IMR-90 (cell line): ENCODE measurements at regions not wholly inside any gene's neighbourhood (a gene's known extent, or its start where the extent isn't known, plus 50 kb on each side); places are given as distances from the start of the nearest gene placed in this dataset.
A peak's percentile ranks its signal among the peaks of the same experiment; 100 is the strongest.

ENCODE experiments used
- ATAC-seq: fragments of 200-7000 bp; cut with Tn5 transposase; 2 replicates; pipeline ENCODE4 v1.9.1; 2020; ENCODE audit warnings: low read depth, mild to moderate bottlenecking, moderate library complexity
- BruUV-seq: library from RNA; stranded (reverse); fragments of 400-500 nt; replicated peaks from 2 replicates; lab custom pipeline; 2021; lab: Mats Ljungman, UMichigan
- CTCF ChIA-PET: fragments of 300-600 bp; formaldehyde crosslinking; extraction: SDS; loops from one replicate; lab custom pipeline; 2021; ENCODE audit warnings: antibody characterized with exemption; lab: Yijun Ruan, JAX
- POLR2A ChIA-PET: fragments of 300-600 bp; sonication (Branson Sonifier 250); formaldehyde crosslinking; loops from one replicate; lab custom pipeline; 2022; ENCODE audit warnings: antibody characterized with exemption; ENCODE audit not compliant: unreplicated experiment; lab: Charles Lee
- DNase-seq: peaks from one replicate; pipeline ENCODE4 v3.0.0; 2013
- H2AFZ ChIP-seq: replicated peaks from 2 replicates; pipeline ENCODE3; 2013; ENCODE audit warnings: low read length, mild to moderate bottlenecking; ENCODE audit not compliant: poor library complexity
- H2AK5ac ChIP-seq: 2 replicates; pipeline ENCODE4 v1.6.1; 2013; ENCODE audit warnings: low read depth, low read length, inconsistent platforms
- H2AK9ac ChIP-seq: replicated peaks from 2 replicates; pipeline ENCODE3; 2013; ENCODE audit warnings: mild to moderate bottlenecking, low read depth, low read length, moderate library complexity; ENCODE audit not compliant: poor library complexity
- H2BK120ac ChIP-seq: 2 replicates; pipeline ENCODE4 v1.6.1; 2013; ENCODE audit warnings: low read depth, low read length, inconsistent platforms
- H2BK15ac ChIP-seq: 3 replicates; pipeline ENCODE4 v1.6.1; 2013; ENCODE audit warnings: low read depth, low read length, inconsistent platforms
- H2BK20ac ChIP-seq: 2 replicates; pipeline ENCODE4 v1.6.1; 2013; ENCODE audit warnings: low read depth, mild to moderate bottlenecking, inconsistent platforms, low read length, moderate library complexity
- H2BK5ac ChIP-seq: 2 replicates; pipeline ENCODE4 v1.6.1; 2013; ENCODE audit warnings: mild to moderate bottlenecking, low read depth, low read length, inconsistent platforms; ENCODE audit not compliant: poor library complexity, severe bottlenecking
- H3K14ac ChIP-seq: replicated peaks from 2 replicates; pipeline ENCODE4 v1.6.1; 2013; ENCODE audit warnings: low read depth, low read length, inconsistent platforms
- H3K18ac ChIP-seq: 2 replicates; pipeline ENCODE4 v1.6.1; 2013; ENCODE audit warnings: low read depth, low read length, control low read depth
- H3K23ac ChIP-seq: 2 replicates; pipeline ENCODE4 v1.6.1; 2013; ENCODE audit warnings: low read depth, low read length, inconsistent platforms
- H3K27ac ChIP-seq: 2 replicates; pipeline ENCODE4 v1.5.1; 2013; ENCODE audit warnings: mild to moderate bottlenecking, control low read depth, low read length; ENCODE audit not compliant: insufficient read depth
- H3K27me3 ChIP-seq: 2 replicates; pipeline ENCODE4 v1.6.1; 2013; ENCODE audit warnings: low read length; ENCODE audit not compliant: control insufficient read depth, insufficient read depth
- H3K36me3 ChIP-seq: 2 replicates; pipeline ENCODE4 v1.6.1; 2013; ENCODE audit warnings: low read length, mixed read lengths; ENCODE audit not compliant: control insufficient read depth, insufficient read depth
- H3K4ac ChIP-seq: 2 replicates; pipeline ENCODE4 v1.6.1; 2013; ENCODE audit warnings: low read depth, low read length, inconsistent platforms
- H3K4me1 ChIP-seq: 2 replicates; pipeline ENCODE4 v1.6.1; 2013; ENCODE audit warnings: low read length, mixed read lengths; ENCODE audit not compliant: control insufficient read depth, insufficient read depth
- H3K4me2 ChIP-seq: 2 replicates; pipeline ENCODE4 v1.6.1; 2013; ENCODE audit warnings: low read depth, mild to moderate bottlenecking, control low read depth, low read length, moderate library complexity
- H3K4me3 ChIP-seq: 2 replicates; pipeline ENCODE4 v1.5.1; 2013; ENCODE audit warnings: low read depth, mild to moderate bottlenecking, control low read depth, low read length, moderate library complexity; ENCODE audit not compliant: insufficient read depth
- H3K56ac ChIP-seq: 2 replicates; pipeline ENCODE4 v1.6.1; 2013; ENCODE audit warnings: low read length, inconsistent platforms; ENCODE audit not compliant: insufficient read depth; ENCODE audit errors: extremely low read depth
- H3K79me1 ChIP-seq, 2 experiments: 2 replicates each; pipeline ENCODE4 v1.6.1; 2013; ENCODE audit warnings: low read length in 2 of 2, inconsistent platforms in 1 of 2, low read depth in 1 of 2
- H3K9ac ChIP-seq: 2 replicates; pipeline ENCODE4 v1.6.1; 2013; ENCODE audit warnings: low read depth, low read length, control low read depth
- H3K9me1 ChIP-seq: 2 replicates; pipeline ENCODE4 v1.6.1; 2013; ENCODE audit warnings: low read length, inconsistent platforms; ENCODE audit not compliant: insufficient read depth
- H3K9me3 ChIP-seq: 2 replicates; pipeline ENCODE4 v1.6.1; 2013; ENCODE audit warnings: low read length; ENCODE audit not compliant: control insufficient read depth, insufficient read depth
- H4K20me1 ChIP-seq: 2 replicates; pipeline ENCODE4 v1.6.1; 2013; ENCODE audit warnings: low read length, inconsistent platforms; ENCODE audit not compliant: insufficient read depth
- H4K5ac ChIP-seq: 2 replicates; pipeline ENCODE4 v1.6.1; 2013; ENCODE audit warnings: mild to moderate bottlenecking, low read depth, low read length, control low read depth
- H4K8ac ChIP-seq, 2 experiments: 2 replicates each; pipeline ENCODE4 v1.6.1; 2013; ENCODE audit warnings: low read depth in 2 of 2, low read length in 2 of 2, control low read depth in 1 of 2, inconsistent platforms in 1 of 2
- H4K91ac ChIP-seq: 2 replicates; pipeline ENCODE4 v1.6.1; 2013; ENCODE audit warnings: low read depth, low read length, inconsistent platforms; ENCODE audit not compliant: insufficient read depth
- NFE2L2 ChIP-seq: fragments of 150-350 bp; IDR thresholded peaks from 2 replicates; pipeline ENCODE4 v1.6.1; 2016; ENCODE audit warnings: low read depth, mild to moderate bottlenecking, low read length
- WGBS, 2 experiments: methylation state at CpG; one replicate each; pipeline versions ENCODE4 v1.1.5 to v1.1.7; 2013; ENCODE audit warnings: missing lambda C conversion rate in 2 of 2; ENCODE audit not compliant: insufficient read length in 1 of 2; ENCODE audit errors: extremely low coverage in 2 of 2; 5-methylcytosine and 5-hydroxymethylcytosine counted together
- dilution Hi-C: fragments of 300-500 bp; cut with HindIII; formaldehyde crosslinking; loops from one replicate; pipeline ENCODE4 v1.14.3; 2018; ENCODE audit warnings: low sequenced_read_pairs; ENCODE audit not compliant: unreplicated experiment
- in situ Hi-C: fragments of 300-500 bp; cut with MboI; formaldehyde crosslinking; loops from 3 replicates; pipeline ENCODE4 v1.14.3; 2019; ENCODE audit warnings: low sequenced_read_pairs, inconsistent platforms, mixed read lengths
- intact Hi-C: fragments of 100-400 bp; cut with micrococcal nuclease; formaldehyde crosslinking; loops from 2 replicates; pipeline ENCODE4 v1.10.0; 2022
- TF ChIP-seq, protein P1 (sequence below): conservative IDR thresholded peaks from 2 replicates; pipeline ENCODE4 v1.5.1; 2012; ENCODE audit warnings: mild to moderate bottlenecking, low read depth, low read length, improper control_type of control experiment

- ATAC-seq: no peak
- Histone ChIP-seq H2AK9ac (no peak overlapping the region), H2BK20ac (peak overlapping the region; percentile 54; the same call in 1 of the 2 replicates), H3K4me1 (peaks cover 16% of the 10 kb centered on the region), H3K56ac (no peak overlapping the region), H3K4me2 (no peak overlapping the region), H3K9ac (no peak overlapping the region), H3K4ac (peak overlapping the region; percentile 28; the same call in 1 of the 2 replicates), H3K27me3 (no peaks in the 10 kb centered on the region), H3K27ac (no peak overlapping the region), H2AFZ (no peak overlapping the region), H3K18ac (no peak overlapping the region; the same call in 1 of the 2 replicates), H3K23ac (no peak overlapping the region), H3K36me3 (no peaks in the 10 kb centered on the region), H4K91ac (no peak overlapping the region; the same call in 1 of the 2 replicates), H3K79me1 (peaks cover 0 to 15% of the 10 kb centered on the region in 2 experiments; a peak in 2 of 4 replicates), H3K9me3 (no peaks in the 10 kb centered on the region), H2BK15ac (no peak overlapping the region; the same call in 1 of the 3 replicates), H2BK120ac (peak overlapping the region; percentile 40), H4K8ac (no peak overlapping the region; a peak in 1 of 4 replicates), H3K9me1 (peaks cover 17% of the 10 kb centered on the region), H4K5ac (peak overlapping the region; percentile 12; the same call in 1 of the 2 replicates), H3K14ac (no peak overlapping the region; the same call in 1 of the 2 replicates), H2AK5ac (0 out of 2 replicates have a peak overlapping the region, but pooled peaks have one; percentile 62), H4K20me1 (no peaks in the 10 kb centered on the region), H2BK5ac (no peak overlapping the region), H3K4me3 (no peak overlapping the region)
- intact Hi-C loops (no loop called here), in situ Hi-C loops (no loop called here), dilution Hi-C loops (no loop called here)
- CTCF ChIA-PET: no interaction called here
- DNase-seq: no peak
- WGBS, 2 experiments: no CpG with 5 or more reads among the region's 2 CpGs
- POLR2A ChIA-PET: no interaction called here
- BruUV-seq: no TSS peak
- TF ChIP-seq, protein P1, sequence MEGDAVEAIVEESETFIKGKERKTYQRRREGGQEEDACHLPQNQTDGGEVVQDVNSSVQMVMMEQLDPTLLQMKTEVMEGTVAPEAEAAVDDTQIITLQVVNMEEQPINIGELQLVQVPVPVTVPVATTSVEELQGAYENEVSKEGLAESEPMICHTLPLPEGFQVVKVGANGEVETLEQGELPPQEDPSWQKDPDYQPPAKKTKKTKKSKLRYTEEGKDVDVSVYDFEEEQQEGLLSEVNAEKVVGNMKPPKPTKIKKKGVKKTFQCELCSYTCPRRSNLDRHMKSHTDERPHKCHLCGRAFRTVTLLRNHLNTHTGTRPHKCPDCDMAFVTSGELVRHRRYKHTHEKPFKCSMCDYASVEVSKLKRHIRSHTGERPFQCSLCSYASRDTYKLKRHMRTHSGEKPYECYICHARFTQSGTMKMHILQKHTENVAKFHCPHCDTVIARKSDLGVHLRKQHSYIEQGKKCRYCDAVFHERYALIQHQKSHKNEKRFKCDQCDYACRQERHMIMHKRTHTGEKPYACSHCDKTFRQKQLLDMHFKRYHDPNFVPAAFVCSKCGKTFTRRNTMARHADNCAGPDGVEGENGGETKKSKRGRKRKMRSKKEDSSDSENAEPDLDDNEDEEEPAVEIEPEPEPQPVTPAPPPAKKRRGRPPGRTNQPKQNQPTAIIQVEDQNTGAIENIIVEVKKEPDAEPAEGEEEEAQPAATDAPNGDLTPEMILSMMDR: no peak
- TF ChIP-seq NFE2L2: no peak
Observed at GRCh38 chr14:51578853-51579252, 72.9 kb upstream of the FRMD6 start.
